ENCODE measurements at regions not wholly inside any gene's neighbourhood (a gene's known extent, or its start where the extent isn't known, plus 50 kb on each side); places are given as distances from the start of the nearest gene placed in this dataset.

DNA sequence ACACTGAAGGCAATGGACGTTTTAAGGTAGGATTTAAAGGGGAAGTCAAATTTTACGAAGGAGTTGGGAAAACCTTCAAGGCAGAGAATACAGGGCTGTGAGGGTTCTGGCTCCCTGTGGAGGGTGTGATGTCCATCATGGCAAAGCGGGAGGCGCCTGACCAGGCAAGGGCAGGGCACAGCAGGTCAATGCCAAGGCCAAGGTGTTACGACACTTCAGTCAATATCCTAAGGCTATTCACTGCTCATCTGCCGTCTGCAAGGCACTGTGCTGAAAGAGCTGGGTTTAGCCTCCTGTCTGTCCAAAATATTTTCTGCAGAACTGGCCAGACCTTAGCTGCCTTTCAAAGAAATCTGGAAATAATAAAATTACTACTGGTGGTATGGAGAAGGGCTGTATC lies 297.9 kb upstream of the MGMT start:
- POLR2A ChIA-PET (ENCODE audit: unreplicated experiment): no interaction called here
- H3K4me1 ChIP-seq (ENCODE audit: insufficient read depth, low read length): no peaks in the 10 kb centered on the region
- no TSS peak for BruUV-seq (replicated peaks)
- no peak overlapping the region for H3K9ac ChIP-seq (ENCODE audit: low read length)
- DNase-seq: no peak
- no peaks in the 10 kb centered on the region for H4K20me1 ChIP-seq (ENCODE audit: low read length)
- CTCF ChIA-PET: no interaction called here
- no peak overlapping the region for H3K4me3 ChIP-seq (ENCODE audit: low read length)
- no peaks in the 10 kb centered on the region for H3F3A ChIP-seq (ENCODE audit: low read length, unreplicated experiment)
- H3K36me3 ChIP-seq (ENCODE audit: low read depth, low read length): no peaks in the 10 kb centered on the region
- intact Hi-C loops (cut with micrococcal nuclease): no loop called here
- H3K9me2 ChIP-seq (replicated peaks; ENCODE audit: low read length): no peaks in the 10 kb centered on the region
- no peak overlapping the region for H3K4me2 ChIP-seq (ENCODE audit: low read length)
- no peak overlapping the region for H2AFZ ChIP-seq (ENCODE audit: low read length)
- ATAC-seq: no peak
- no peaks in the 10 kb centered on the region for H3K27me3 ChIP-seq (ENCODE audit: low read length)
- H3K79me2 ChIP-seq (ENCODE audit: low read length): no peaks in the 10 kb centered on the region
- H3K9me3 ChIP-seq (ENCODE audit: low read length): no peaks in the 10 kb centered on the region
- TF ChIP-seq EZH2 (IDR thresholded peaks at IDR 0.05; ENCODE audit: low read length, unreplicated experiment) (no peak), CTCF (conservative IDR thresholded peaks at IDR 0.05; ENCODE audit: low read depth, low read length) (no peak), EZH2phosphoT487 (IDR thresholded peaks at IDR 0.05; ENCODE audit: borderline replicate concordance, low read length) (no peak)
- no peak overlapping the region for H3K27ac ChIP-seq (ENCODE audit: low read length)

- ATAC-seq (no peak), DNase-seq (no peak)
- Histone ChIP-seq H3K79me2 (ENCODE audit: low read length) (no peaks in the 10 kb centered on the region), H3K4me2 (ENCODE audit: low read length) (no peak overlapping the region), H3K27me3 (ENCODE audit: low read length) (no peaks in the 10 kb centered on the region), H3K36me3 (ENCODE audit: low read depth, low read length) (no peaks in the 10 kb centered on the region), H3F3A (ENCODE audit: low read length, unreplicated experiment) (no peaks in the 10 kb centered on the region), H3K9ac (ENCODE audit: low read length) (no peak overlapping the region), H4K20me1 (ENCODE audit: low read length) (no peaks in the 10 kb centered on the region), H3K9me2 (replicated peaks; ENCODE audit: low read length) (no peaks in the 10 kb centered on the region), H3K4me1 (ENCODE audit: insufficient read depth, low read length) (no peaks in the 10 kb centered on the region), H2AFZ (ENCODE audit: low read length) (no peak overlapping the region), H3K4me3 (ENCODE audit: low read length) (no peak overlapping the region), H3K9me3 (ENCODE audit: low read length) (no peaks in the 10 kb centered on the region), H3K27ac (ENCODE audit: low read length) (no peak overlapping the region)
- CTCF ChIA-PET: no interaction called here
- TF ChIP-seq EZH2 (IDR thresholded peaks at IDR 0.05; ENCODE audit: low read length, unreplicated experiment) (no peak), CTCF (conservative IDR thresholded peaks at IDR 0.05; ENCODE audit: low read depth, low read length) (no peak), EZH2phosphoT487 (IDR thresholded peaks at IDR 0.05; ENCODE audit: borderline replicate concordance, low read length) (no peak)
- intact Hi-C loops (cut with micrococcal nuclease): no loop called here
- no TSS peak for BruUV-seq (replicated peaks)
- POLR2A ChIA-PET (ENCODE audit: unreplicated experiment): no interaction called here
Observed at GRCh38 chr10:129170812-129171211, 296.2 kb upstream of the MGMT start.

- ChIA-PET POLR2A (ENCODE audit: unreplicated experiment) (no interaction called here), CTCF (no interaction called here)
- Histone ChIP-seq H3K4me1 (ENCODE audit: insufficient read depth, low read length) (no peaks in the 10 kb centered on the region), H3K9me3 (ENCODE audit: low read length) (no peaks in the 10 kb centered on the region), H3K9me2 (replicated peaks; ENCODE audit: low read length) (no peaks in the 10 kb centered on the region), H3K27me3 (ENCODE audit: low read length) (no peaks in the 10 kb centered on the region), H3K36me3 (ENCODE audit: low read depth, low read length) (no peaks in the 10 kb centered on the region), H3K4me2 (ENCODE audit: low read length) (no peak overlapping the region), H3K4me3 (ENCODE audit: low read length) (no peak overlapping the region), H4K20me1 (ENCODE audit: low read length) (no peaks in the 10 kb centered on the region), H3F3A (ENCODE audit: low read length, unreplicated experiment) (no peaks in the 10 kb centered on the region), H2AFZ (ENCODE audit: low read length) (no peak overlapping the region), H3K9ac (ENCODE audit: low read length) (no peak overlapping the region), H3K79me2 (ENCODE audit: low read length) (no peaks in the 10 kb centered on the region), H3K27ac (ENCODE audit: low read length) (no peak overlapping the region)
- DNase-seq (no peak), ATAC-seq (no peak)
- TF ChIP-seq EZH2 (IDR thresholded peaks at IDR 0.05; ENCODE audit: low read length, unreplicated experiment) (no peak), EZH2phosphoT487 (IDR thresholded peaks at IDR 0.05; ENCODE audit: borderline replicate concordance, low read length) (no peak), CTCF (conservative IDR thresholded peaks at IDR 0.05; ENCODE audit: low read depth, low read length) (no peak)
- intact Hi-C loops (cut with micrococcal nuclease): no loop called here
- BruUV-seq (replicated peaks): no TSS peak
Observed at GRCh38 chr10:129171812-129172211, 295.2 kb upstream of the MGMT start.

Measured in PC-3 (cell line).